IMR-90 (cell line): ENCODE measurements at regions not wholly inside any gene's neighbourhood (a gene's known extent, or its start where the extent isn't known, plus 50 kb on each side); places are given as distances from the start of the nearest gene placed in this dataset.

Experiments used
- ATAC-seq: fragments of 200-7000 bp; cut with Tn5 transposase; 2 replicates; pipeline ENCODE4 v1.9.1; 2020; ENCODE audit warnings: low read depth, mild to moderate bottlenecking, moderate library complexity
- BruUV-seq: library from RNA; stranded (reverse); fragments of 400-500 nt; replicated peaks from 2 replicates; lab custom pipeline; 2021; lab: Mats Ljungman, UMichigan
- CTCF ChIA-PET: fragments of 300-600 bp; formaldehyde crosslinking; extraction: SDS; loops from one replicate; lab custom pipeline; 2021; ENCODE audit warnings: antibody characterized with exemption; lab: Yijun Ruan, JAX
- POLR2A ChIA-PET: fragments of 300-600 bp; sonication (Branson Sonifier 250); formaldehyde crosslinking; loops from one replicate; lab custom pipeline; 2022; ENCODE audit warnings: antibody characterized with exemption; ENCODE audit not compliant: unreplicated experiment; lab: Charles Lee
- DNase-seq: peaks from one replicate; pipeline ENCODE4 v3.0.0; 2013
- H2AFZ ChIP-seq: replicated peaks from 2 replicates; pipeline ENCODE3; 2013; ENCODE audit warnings: low read length, mild to moderate bottlenecking; ENCODE audit not compliant: poor library complexity
- H2AK5ac ChIP-seq: 2 replicates; pipeline ENCODE4 v1.6.1; 2013; ENCODE audit warnings: low read depth, low read length, inconsistent platforms
- H2AK9ac ChIP-seq: replicated peaks from 2 replicates; pipeline ENCODE3; 2013; ENCODE audit warnings: mild to moderate bottlenecking, low read depth, low read length, moderate library complexity; ENCODE audit not compliant: poor library complexity
- H2BK120ac ChIP-seq: 2 replicates; pipeline ENCODE4 v1.6.1; 2013; ENCODE audit warnings: low read depth, low read length, inconsistent platforms
- H2BK15ac ChIP-seq: 3 replicates; pipeline ENCODE4 v1.6.1; 2013; ENCODE audit warnings: low read depth, low read length, inconsistent platforms
- H2BK20ac ChIP-seq: 2 replicates; pipeline ENCODE4 v1.6.1; 2013; ENCODE audit warnings: low read depth, mild to moderate bottlenecking, inconsistent platforms, low read length, moderate library complexity
- H2BK5ac ChIP-seq: 2 replicates; pipeline ENCODE4 v1.6.1; 2013; ENCODE audit warnings: mild to moderate bottlenecking, low read depth, low read length, inconsistent platforms; ENCODE audit not compliant: poor library complexity, severe bottlenecking
- H3K14ac ChIP-seq: replicated peaks from 2 replicates; pipeline ENCODE4 v1.6.1; 2013; ENCODE audit warnings: low read depth, low read length, inconsistent platforms
- H3K18ac ChIP-seq: 2 replicates; pipeline ENCODE4 v1.6.1; 2013; ENCODE audit warnings: low read depth, low read length, control low read depth
- H3K23ac ChIP-seq: 2 replicates; pipeline ENCODE4 v1.6.1; 2013; ENCODE audit warnings: low read depth, low read length, inconsistent platforms
- H3K27ac ChIP-seq: 2 replicates; pipeline ENCODE4 v1.5.1; 2013; ENCODE audit warnings: mild to moderate bottlenecking, control low read depth, low read length; ENCODE audit not compliant: insufficient read depth
- H3K27me3 ChIP-seq: 2 replicates; pipeline ENCODE4 v1.6.1; 2013; ENCODE audit warnings: low read length; ENCODE audit not compliant: control insufficient read depth, insufficient read depth
- H3K36me3 ChIP-seq: 2 replicates; pipeline ENCODE4 v1.6.1; 2013; ENCODE audit warnings: low read length, mixed read lengths; ENCODE audit not compliant: control insufficient read depth, insufficient read depth
- H3K4ac ChIP-seq: 2 replicates; pipeline ENCODE4 v1.6.1; 2013; ENCODE audit warnings: low read depth, low read length, inconsistent platforms
- H3K4me1 ChIP-seq: 2 replicates; pipeline ENCODE4 v1.6.1; 2013; ENCODE audit warnings: low read length, mixed read lengths; ENCODE audit not compliant: control insufficient read depth, insufficient read depth
- H3K4me2 ChIP-seq: 2 replicates; pipeline ENCODE4 v1.6.1; 2013; ENCODE audit warnings: low read depth, mild to moderate bottlenecking, control low read depth, low read length, moderate library complexity
- H3K4me3 ChIP-seq: 2 replicates; pipeline ENCODE4 v1.5.1; 2013; ENCODE audit warnings: low read depth, mild to moderate bottlenecking, control low read depth, low read length, moderate library complexity; ENCODE audit not compliant: insufficient read depth
- H3K56ac ChIP-seq: 2 replicates; pipeline ENCODE4 v1.6.1; 2013; ENCODE audit warnings: low read length, inconsistent platforms; ENCODE audit not compliant: insufficient read depth; ENCODE audit errors: extremely low read depth
- H3K79me1 ChIP-seq, 2 experiments: 2 replicates each; pipeline ENCODE4 v1.6.1; 2013; ENCODE audit warnings: low read length in 2 of 2, inconsistent platforms in 1 of 2, low read depth in 1 of 2
- H3K9ac ChIP-seq: 2 replicates; pipeline ENCODE4 v1.6.1; 2013; ENCODE audit warnings: low read depth, low read length, control low read depth
- H3K9me1 ChIP-seq: 2 replicates; pipeline ENCODE4 v1.6.1; 2013; ENCODE audit warnings: low read length, inconsistent platforms; ENCODE audit not compliant: insufficient read depth
- H3K9me3 ChIP-seq: 2 replicates; pipeline ENCODE4 v1.6.1; 2013; ENCODE audit warnings: low read length; ENCODE audit not compliant: control insufficient read depth, insufficient read depth
- H4K20me1 ChIP-seq: 2 replicates; pipeline ENCODE4 v1.6.1; 2013; ENCODE audit warnings: low read length, inconsistent platforms; ENCODE audit not compliant: insufficient read depth
- H4K5ac ChIP-seq: 2 replicates; pipeline ENCODE4 v1.6.1; 2013; ENCODE audit warnings: mild to moderate bottlenecking, low read depth, low read length, control low read depth
- H4K8ac ChIP-seq, 2 experiments: 2 replicates each; pipeline ENCODE4 v1.6.1; 2013; ENCODE audit warnings: low read depth in 2 of 2, low read length in 2 of 2, control low read depth in 1 of 2, inconsistent platforms in 1 of 2
- H4K91ac ChIP-seq: 2 replicates; pipeline ENCODE4 v1.6.1; 2013; ENCODE audit warnings: low read depth, low read length, inconsistent platforms; ENCODE audit not compliant: insufficient read depth
- BHLHE40 ChIP-seq: fragments of 150-350 bp; IDR thresholded peaks from 2 replicates; pipeline ENCODE4 v1.6.1; 2016; ENCODE audit warnings: mild to moderate bottlenecking, low read depth, low read length
- CEBPB ChIP-seq: IDR thresholded peaks from 2 replicates; pipeline ENCODE4 v1.6.1; 2012; ENCODE audit warnings: low read depth, low read length, improper control_type of control experiment
- CHD1 ChIP-seq: IDR thresholded peaks from 2 replicates; pipeline ENCODE4 v1.6.1; 2012; ENCODE audit warnings: low read depth, low read length, improper control_type of control experiment
- MAFK ChIP-seq: IDR thresholded peaks from 2 replicates; pipeline ENCODE4 v1.6.1; 2012; ENCODE audit warnings: low read depth, low read length, improper control_type of control experiment
- MAZ ChIP-seq: IDR thresholded peaks from 2 replicates; pipeline ENCODE4 v1.6.1; 2012; ENCODE audit warnings: low read depth, mild to moderate bottlenecking, low read length, improper control_type of control experiment, moderate library complexity, borderline replicate concordance
- NFE2L2 ChIP-seq: fragments of 150-350 bp; IDR thresholded peaks from 2 replicates; pipeline ENCODE4 v1.6.1; 2016; ENCODE audit warnings: low read depth, mild to moderate bottlenecking, low read length
- POLR2A ChIP-seq: IDR thresholded peaks from 2 replicates; pipeline ENCODE4 v1.6.1; 2012; ENCODE audit warnings: mild to moderate bottlenecking, low read depth, low read length
- RAD21 ChIP-seq: IDR thresholded peaks from 2 replicates; pipeline ENCODE4 v1.6.1; 2012; ENCODE audit warnings: low read length, improper control_type of control experiment
- WGBS, 2 experiments: methylation state at CpG; one replicate each; pipeline versions ENCODE4 v1.1.5 to v1.1.7; 2013; ENCODE audit warnings: missing lambda C conversion rate in 2 of 2; ENCODE audit not compliant: insufficient read length in 1 of 2; ENCODE audit errors: extremely low coverage in 2 of 2; 5-methylcytosine and 5-hydroxymethylcytosine counted together
- dilution Hi-C: fragments of 300-500 bp; cut with HindIII; formaldehyde crosslinking; loops from one replicate; pipeline ENCODE4 v1.14.3; 2018; ENCODE audit warnings: low sequenced_read_pairs; ENCODE audit not compliant: unreplicated experiment
- in situ Hi-C: fragments of 300-500 bp; cut with MboI; formaldehyde crosslinking; loops from 3 replicates; pipeline ENCODE4 v1.14.3; 2019; ENCODE audit warnings: low sequenced_read_pairs, inconsistent platforms, mixed read lengths
- intact Hi-C: fragments of 100-400 bp; cut with micrococcal nuclease; formaldehyde crosslinking; loops from 2 replicates; pipeline ENCODE4 v1.10.0; 2022
- TF ChIP-seq, protein P1 (sequence below): conservative IDR thresholded peaks from 2 replicates; pipeline ENCODE4 v1.5.1; 2012; ENCODE audit warnings: mild to moderate bottlenecking, low read depth, low read length, improper control_type of control experiment
- TF ChIP-seq, protein P2 (sequence below): fragments of 150-350 bp; IDR thresholded peaks from 2 replicates; pipeline ENCODE4 v1.6.1; 2017; ENCODE audit warnings: mild to moderate bottlenecking, antibody characterized with exemption, low read length, low read depth

DNA sequence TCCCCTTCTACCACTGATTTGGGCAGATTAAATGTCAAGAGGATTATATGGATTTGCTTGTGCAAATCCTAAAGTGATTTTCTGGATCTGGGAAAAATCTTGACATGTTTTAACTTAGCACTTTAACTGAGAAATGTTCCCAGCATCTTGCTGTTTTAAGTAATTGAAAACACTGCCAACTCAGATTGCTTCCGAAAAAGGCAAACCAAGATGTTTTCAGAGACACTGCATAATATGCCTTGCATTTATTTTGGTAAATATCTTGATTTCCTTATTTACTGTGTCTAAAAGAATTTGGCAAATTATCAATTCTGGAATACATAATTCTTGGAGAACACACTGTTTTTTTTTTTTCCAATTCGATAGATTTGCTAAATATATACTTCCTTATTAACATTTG lies 385.0 kb upstream of the FAM98A start:
- no peak overlapping the region for H2AK9ac ChIP-seq
- H2BK15ac ChIP-seq = no peak overlapping the region
- H3K4me1 ChIP-seq = no peaks in the 10 kb centered on the region
- no peaks in the 10 kb centered on the region for H3K27me3 ChIP-seq
- intact Hi-C loops (no loop called here), dilution Hi-C loops (no loop called here), in situ Hi-C loops (no loop called here)
- no peak overlapping the region for H3K14ac ChIP-seq
- no peak overlapping the region for H3K27ac ChIP-seq
- H3K4me3 ChIP-seq = no peak overlapping the region
- H2BK20ac ChIP-seq = no peak overlapping the region
- ATAC-seq (no peak), DNase-seq (no peak)
- H3K23ac ChIP-seq = no peak overlapping the region
- H2AK5ac ChIP-seq = no peak overlapping the region
- no peaks in the 10 kb centered on the region for H3K36me3 ChIP-seq
- H3K18ac ChIP-seq = no peak overlapping the region
- H3K9me1 ChIP-seq = no peaks in the 10 kb centered on the region
- WGBS, 2 experiments = no CpG with 5 or more reads among the region's 2 CpGs
- H4K91ac ChIP-seq = no peak overlapping the region
- no peak overlapping the region for H3K56ac ChIP-seq
- H4K5ac ChIP-seq = no peak overlapping the region
- POLR2A ChIA-PET = no interaction called here
- H3K4me2 ChIP-seq = no peak overlapping the region
- H2BK120ac ChIP-seq = no peak overlapping the region
- H3K4ac ChIP-seq = no peak overlapping the region
- CTCF ChIA-PET = no interaction called here
- no peaks in the 10 kb centered on the region for H3K9me3 ChIP-seq
- BruUV-seq = no TSS peak
- no peak overlapping the region for H3K9ac ChIP-seq
- no peak for TF ChIP-seq CHD1
- TF ChIP-seq POLR2A = no peak
- TF ChIP-seq MAFK = no peak
- no peak for TF ChIP-seq RAD21
- TF ChIP-seq, protein P1, sequence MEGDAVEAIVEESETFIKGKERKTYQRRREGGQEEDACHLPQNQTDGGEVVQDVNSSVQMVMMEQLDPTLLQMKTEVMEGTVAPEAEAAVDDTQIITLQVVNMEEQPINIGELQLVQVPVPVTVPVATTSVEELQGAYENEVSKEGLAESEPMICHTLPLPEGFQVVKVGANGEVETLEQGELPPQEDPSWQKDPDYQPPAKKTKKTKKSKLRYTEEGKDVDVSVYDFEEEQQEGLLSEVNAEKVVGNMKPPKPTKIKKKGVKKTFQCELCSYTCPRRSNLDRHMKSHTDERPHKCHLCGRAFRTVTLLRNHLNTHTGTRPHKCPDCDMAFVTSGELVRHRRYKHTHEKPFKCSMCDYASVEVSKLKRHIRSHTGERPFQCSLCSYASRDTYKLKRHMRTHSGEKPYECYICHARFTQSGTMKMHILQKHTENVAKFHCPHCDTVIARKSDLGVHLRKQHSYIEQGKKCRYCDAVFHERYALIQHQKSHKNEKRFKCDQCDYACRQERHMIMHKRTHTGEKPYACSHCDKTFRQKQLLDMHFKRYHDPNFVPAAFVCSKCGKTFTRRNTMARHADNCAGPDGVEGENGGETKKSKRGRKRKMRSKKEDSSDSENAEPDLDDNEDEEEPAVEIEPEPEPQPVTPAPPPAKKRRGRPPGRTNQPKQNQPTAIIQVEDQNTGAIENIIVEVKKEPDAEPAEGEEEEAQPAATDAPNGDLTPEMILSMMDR = no peak
- TF ChIP-seq NFE2L2 = no peak
- no peak for TF ChIP-seq BHLHE40
- no peak for TF ChIP-seq MAZ
- TF ChIP-seq, protein P2, sequence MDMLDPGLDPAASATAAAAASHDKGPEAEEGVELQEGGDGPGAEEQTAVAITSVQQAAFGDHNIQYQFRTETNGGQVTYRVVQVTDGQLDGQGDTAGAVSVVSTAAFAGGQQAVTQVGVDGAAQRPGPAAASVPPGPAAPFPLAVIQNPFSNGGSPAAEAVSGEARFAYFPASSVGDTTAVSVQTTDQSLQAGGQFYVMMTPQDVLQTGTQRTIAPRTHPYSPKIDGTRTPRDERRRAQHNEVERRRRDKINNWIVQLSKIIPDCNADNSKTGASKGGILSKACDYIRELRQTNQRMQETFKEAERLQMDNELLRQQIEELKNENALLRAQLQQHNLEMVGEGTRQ = no peak
- TF ChIP-seq CEBPB = no peak
- H4K20me1 ChIP-seq = no peaks in the 10 kb centered on the region
- H2BK5ac ChIP-seq = no peak overlapping the region
- H4K8ac ChIP-seq = no peak overlapping the region
- H3K79me1 ChIP-seq = no peaks in the 10 kb centered on the region
- H2AFZ ChIP-seq = no peak overlapping the region
